K562 (cell line): ENCODE measurements at regions not wholly inside any gene's neighbourhood (a gene's known extent, or its start where the extent isn't known, plus 50 kb on each side); places are given as distances from the start of the nearest gene placed in this dataset.

Experiments used
- DMBX1 ChIP-seq: fragments of 250-450 bp; sonication (Bioruptor Pico); IDR thresholded peaks from 2 replicates; pipeline ENCODE4 v1.8.0; 2022; ENCODE audit warnings: inconsistent platforms, mild to moderate bottlenecking, moderate library complexity, borderline replicate concordance
- GABPB1 ChIP-seq: sonication (generic); formaldehyde crosslinking; IDR thresholded peaks from 2 replicates; pipeline ENCODE4 v1.8.0; 2022; ENCODE audit warnings: mild to moderate bottlenecking, missing genetic modification reagents
- HDAC2 ChIP-seq: fragments of 450-650 bp; IDR thresholded peaks from 2 replicates; pipeline ENCODE4 v1.6.1; 2016; ENCODE audit warnings: mild to moderate bottlenecking
- NONO ChIP-seq, 2 experiments: fragments of 200-400 bp in 1 of 2; fragments of 450-650 bp in 1 of 2; formaldehyde crosslinking in 1 of 2; IDR thresholded peaks; 2 replicates each; pipeline ENCODE4 v1.6.1; 2017; ENCODE audit warnings: low read depth in 2 of 2, mild to moderate bottlenecking in 2 of 2, moderate library complexity in 2 of 2, low read length in 1 of 2
- TF ChIP-seq, protein P1 (sequence below): fragments of 250-450 bp; sonication (Bioruptor Pico); IDR thresholded peaks from 2 replicates; pipeline ENCODE4 v1.6.1; 2021; ENCODE audit warnings: mild to moderate bottlenecking
- TF ChIP-seq, protein P2 (sequence below), 3 experiments: IDR thresholded peaks in 2 of 3; conservative IDR thresholded peaks in 1 of 3; 2 replicates each; pipeline ENCODE4 v1.5.1; 2011 to 2012; ENCODE audit warnings: low read length in 3 of 3, mild to moderate bottlenecking in 3 of 3, control low read depth in 2 of 3, improper control_type of control experiment in 1 of 3, inconsistent platforms in 1 of 3, low read depth in 1 of 3, mixed read lengths in 1 of 3, moderate library complexity in 1 of 3; ENCODE audit not compliant: insufficient read depth in 2 of 3
- TF ChIP-seq, protein P3 (sequence below): sonication (generic); formaldehyde crosslinking; IDR thresholded peaks from 2 replicates; pipeline ENCODE4 v1.8.1; 2022; ENCODE audit warnings: missing genetic modification reagents
- TF ChIP-seq, protein P4 (sequence below): fragments of 450-650 bp; formaldehyde crosslinking; IDR thresholded peaks from 2 replicates; pipeline ENCODE4 v1.4.0; 2022; ENCODE audit warnings: missing genetic modification characterization
- TF ChIP-seq, protein P5 (sequence below): fragments of 450-650 bp; formaldehyde crosslinking; IDR thresholded peaks from 2 replicates; pipeline ENCODE4 v1.4.0; 2020; ENCODE audit warnings: mild to moderate bottlenecking, moderate library complexity
- TF ChIP-seq, protein P6 (sequence below): fragments of 450-650 bp; formaldehyde crosslinking; IDR thresholded peaks from 2 replicates; pipeline ENCODE4 v1.4.0; 2020; ENCODE audit warnings: mild to moderate bottlenecking
- TF ChIP-seq, protein P7 (sequence below): sonication (generic); formaldehyde crosslinking; IDR thresholded peaks from 2 replicates; pipeline ENCODE4 v1.8.0; 2022; ENCODE audit warnings: mild to moderate bottlenecking, low read depth, missing genetic modification reagents

DNA sequence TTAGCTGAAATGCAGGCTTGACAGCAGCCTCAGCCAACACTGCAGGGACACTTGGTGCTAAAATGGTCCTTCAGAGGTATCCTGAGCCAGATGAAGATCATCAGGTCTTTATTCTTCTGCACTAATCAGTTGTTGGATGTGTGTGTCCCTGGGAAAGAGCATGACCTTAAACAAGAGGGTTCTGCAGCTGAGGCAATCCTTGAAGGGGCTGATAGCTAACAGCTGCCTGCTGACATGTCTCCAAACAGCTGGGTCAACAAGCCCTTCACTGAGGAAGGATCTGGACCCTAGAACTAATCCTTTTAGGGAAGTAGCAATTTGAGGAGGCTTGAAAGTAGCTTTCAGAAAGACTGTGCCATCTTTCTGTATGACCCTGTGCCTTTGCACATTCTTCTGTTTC, 376.3 kb upstream of the ACTBL2 start:
- TF ChIP-seq, protein P1, sequence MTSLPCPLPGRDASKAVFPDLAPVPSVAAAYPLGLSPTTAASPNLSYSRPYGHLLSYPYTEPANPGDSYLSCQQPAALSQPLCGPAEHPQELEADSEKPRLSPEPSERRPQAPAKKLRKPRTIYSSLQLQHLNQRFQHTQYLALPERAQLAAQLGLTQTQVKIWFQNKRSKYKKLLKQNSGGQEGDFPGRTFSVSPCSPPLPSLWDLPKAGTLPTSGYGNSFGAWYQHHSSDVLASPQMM (CRISPR knock-in tag), result no peak
- no peak for TF ChIP-seq HDAC2
- TF ChIP-seq, protein P2, sequence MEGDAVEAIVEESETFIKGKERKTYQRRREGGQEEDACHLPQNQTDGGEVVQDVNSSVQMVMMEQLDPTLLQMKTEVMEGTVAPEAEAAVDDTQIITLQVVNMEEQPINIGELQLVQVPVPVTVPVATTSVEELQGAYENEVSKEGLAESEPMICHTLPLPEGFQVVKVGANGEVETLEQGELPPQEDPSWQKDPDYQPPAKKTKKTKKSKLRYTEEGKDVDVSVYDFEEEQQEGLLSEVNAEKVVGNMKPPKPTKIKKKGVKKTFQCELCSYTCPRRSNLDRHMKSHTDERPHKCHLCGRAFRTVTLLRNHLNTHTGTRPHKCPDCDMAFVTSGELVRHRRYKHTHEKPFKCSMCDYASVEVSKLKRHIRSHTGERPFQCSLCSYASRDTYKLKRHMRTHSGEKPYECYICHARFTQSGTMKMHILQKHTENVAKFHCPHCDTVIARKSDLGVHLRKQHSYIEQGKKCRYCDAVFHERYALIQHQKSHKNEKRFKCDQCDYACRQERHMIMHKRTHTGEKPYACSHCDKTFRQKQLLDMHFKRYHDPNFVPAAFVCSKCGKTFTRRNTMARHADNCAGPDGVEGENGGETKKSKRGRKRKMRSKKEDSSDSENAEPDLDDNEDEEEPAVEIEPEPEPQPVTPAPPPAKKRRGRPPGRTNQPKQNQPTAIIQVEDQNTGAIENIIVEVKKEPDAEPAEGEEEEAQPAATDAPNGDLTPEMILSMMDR (IDR thresholded peaks at IDR 0.05 in 2 of 3, conservative IDR thresholded peaks at IDR 0.05 in 1 of 3; ENCODE audit: insufficient read depth in 2 of 3, low read depth in 1 of 3, low read length in 3 of 3), result no peak
- TF ChIP-seq, protein P3, sequence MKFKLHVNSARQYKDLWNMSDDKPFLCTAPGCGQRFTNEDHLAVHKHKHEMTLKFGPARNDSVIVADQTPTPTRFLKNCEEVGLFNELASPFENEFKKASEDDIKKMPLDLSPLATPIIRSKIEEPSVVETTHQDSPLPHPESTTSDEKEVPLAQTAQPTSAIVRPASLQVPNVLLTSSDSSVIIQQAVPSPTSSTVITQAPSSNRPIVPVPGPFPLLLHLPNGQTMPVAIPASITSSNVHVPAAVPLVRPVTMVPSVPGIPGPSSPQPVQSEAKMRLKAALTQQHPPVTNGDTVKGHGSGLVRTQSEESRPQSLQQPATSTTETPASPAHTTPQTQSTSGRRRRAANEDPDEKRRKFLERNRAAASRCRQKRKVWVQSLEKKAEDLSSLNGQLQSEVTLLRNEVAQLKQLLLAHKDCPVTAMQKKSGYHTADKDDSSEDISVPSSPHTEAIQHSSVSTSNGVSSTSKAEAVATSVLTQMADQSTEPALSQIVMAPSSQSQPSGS (CRISPR knock-in tag), result no peak
- TF ChIP-seq, protein P4, sequence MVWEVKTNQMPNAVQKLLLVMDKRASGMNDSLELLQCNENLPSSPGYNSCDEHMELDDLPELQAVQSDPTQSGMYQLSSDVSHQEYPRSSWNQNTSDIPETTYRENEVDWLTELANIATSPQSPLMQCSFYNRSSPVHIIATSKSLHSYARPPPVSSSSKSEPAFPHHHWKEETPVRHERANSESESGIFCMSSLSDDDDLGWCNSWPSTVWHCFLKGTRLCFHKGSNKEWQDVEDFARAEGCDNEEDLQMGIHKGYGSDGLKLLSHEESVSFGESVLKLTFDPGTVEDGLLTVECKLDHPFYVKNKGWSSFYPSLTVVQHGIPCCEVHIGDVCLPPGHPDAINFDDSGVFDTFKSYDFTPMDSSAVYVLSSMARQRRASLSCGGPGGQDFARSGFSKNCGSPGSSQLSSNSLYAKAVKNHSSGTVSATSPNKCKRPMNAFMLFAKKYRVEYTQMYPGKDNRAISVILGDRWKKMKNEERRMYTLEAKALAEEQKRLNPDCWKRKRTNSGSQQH (CRISPR knock-in tag), result no peak
- no peak for TF ChIP-seq GABPB1 (CRISPR knock-in tag)
- no peak for TF ChIP-seq DMBX1 (CRISPR knock-in tag)
- TF ChIP-seq, protein P5, sequence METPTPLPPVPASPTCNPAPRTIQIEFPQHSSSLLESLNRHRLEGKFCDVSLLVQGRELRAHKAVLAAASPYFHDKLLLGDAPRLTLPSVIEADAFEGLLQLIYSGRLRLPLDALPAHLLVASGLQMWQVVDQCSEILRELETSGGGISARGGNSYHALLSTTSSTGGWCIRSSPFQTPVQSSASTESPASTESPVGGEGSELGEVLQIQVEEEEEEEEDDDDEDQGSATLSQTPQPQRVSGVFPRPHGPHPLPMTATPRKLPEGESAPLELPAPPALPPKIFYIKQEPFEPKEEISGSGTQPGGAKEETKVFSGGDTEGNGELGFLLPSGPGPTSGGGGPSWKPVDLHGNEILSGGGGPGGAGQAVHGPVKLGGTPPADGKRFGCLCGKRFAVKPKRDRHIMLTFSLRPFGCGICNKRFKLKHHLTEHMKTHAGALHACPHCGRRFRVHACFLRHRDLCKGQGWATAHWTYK, result no peak
- no peak for TF ChIP-seq NONO (IDR thresholded peaks at IDR 0.05; ENCODE audit: low read depth in 2 of 2, low read length in 1 of 2)
- TF ChIP-seq, protein P6, sequence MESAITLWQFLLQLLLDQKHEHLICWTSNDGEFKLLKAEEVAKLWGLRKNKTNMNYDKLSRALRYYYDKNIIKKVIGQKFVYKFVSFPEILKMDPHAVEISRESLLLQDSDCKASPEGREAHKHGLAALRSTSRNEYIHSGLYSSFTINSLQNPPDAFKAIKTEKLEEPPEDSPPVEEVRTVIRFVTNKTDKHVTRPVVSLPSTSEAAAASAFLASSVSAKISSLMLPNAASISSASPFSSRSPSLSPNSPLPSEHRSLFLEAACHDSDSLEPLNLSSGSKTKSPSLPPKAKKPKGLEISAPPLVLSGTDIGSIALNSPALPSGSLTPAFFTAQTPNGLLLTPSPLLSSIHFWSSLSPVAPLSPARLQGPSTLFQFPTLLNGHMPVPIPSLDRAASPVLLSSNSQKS, result no peak
- TF ChIP-seq, protein P7, sequence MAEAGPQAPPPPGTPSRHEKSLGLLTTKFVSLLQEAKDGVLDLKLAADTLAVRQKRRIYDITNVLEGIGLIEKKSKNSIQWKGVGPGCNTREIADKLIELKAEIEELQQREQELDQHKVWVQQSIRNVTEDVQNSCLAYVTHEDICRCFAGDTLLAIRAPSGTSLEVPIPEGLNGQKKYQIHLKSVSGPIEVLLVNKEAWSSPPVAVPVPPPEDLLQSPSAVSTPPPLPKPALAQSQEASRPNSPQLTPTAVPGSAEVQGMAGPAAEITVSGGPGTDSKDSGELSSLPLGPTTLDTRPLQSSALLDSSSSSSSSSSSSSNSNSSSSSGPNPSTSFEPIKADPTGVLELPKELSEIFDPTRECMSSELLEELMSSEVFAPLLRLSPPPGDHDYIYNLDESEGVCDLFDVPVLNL, result no peak
